K562 (cell line): ENCODE measurements at regions not wholly inside any gene's neighbourhood (a gene's known extent, or its start where the extent isn't known, plus 50 kb on each side); places are given as distances from the start of the nearest gene placed in this dataset.

Experiments
- JUND ChIP-seq, 2 experiments: IDR thresholded peaks; 2 replicates in 1 of 2; 3 replicates in 1 of 2; pipeline ENCODE4 v1.6.1; 2011; ENCODE audit warnings: borderline replicate concordance in 2 of 2, low read depth in 2 of 2, low read length in 2 of 2, improper control_type of control experiment in 1 of 2, missing biosample characterization in 1 of 2, missing genetic modification characterization in 1 of 2, missing genetic modification reagents in 1 of 2
- MAZ ChIP-seq, 2 experiments: fragments of 450-650 bp in 1 of 2; sonication (generic) in 1 of 2; formaldehyde crosslinking; IDR thresholded peaks in 1 of 2; conservative IDR thresholded peaks in 1 of 2; 2 replicates each; pipeline versions ENCODE4 v1.4.0 to v1.5.0; 2020; ENCODE audit warnings: mild to moderate bottlenecking in 1 of 2, missing genetic modification reagents in 1 of 2
- PHB ChIP-seq: fragments of 250-450 bp; sonication (Bioruptor Pico); IDR thresholded peaks from 2 replicates; pipeline ENCODE4 v1.5.0; 2021
- TARDBP ChIP-seq: fragments of 450-650 bp; IDR thresholded peaks from 2 replicates; pipeline ENCODE4 v1.6.1; 2016

DNA sequence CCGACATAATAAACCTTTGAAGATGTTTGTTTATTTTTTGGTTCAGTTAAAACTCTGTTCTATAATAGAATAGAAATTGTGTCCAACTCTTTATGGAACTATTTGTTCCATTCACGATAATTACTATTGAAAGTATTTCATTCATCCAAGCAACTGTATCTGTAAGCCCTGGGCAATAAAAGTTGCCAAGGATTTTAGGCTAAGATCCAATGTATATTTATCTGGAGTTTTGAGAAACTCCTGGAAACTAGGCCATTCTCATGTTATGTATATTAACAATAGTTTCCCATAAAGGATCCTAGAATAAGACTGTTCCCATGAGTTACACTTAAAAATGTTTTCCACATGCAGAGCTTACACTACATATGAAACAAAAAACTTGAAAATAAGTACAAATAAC is 261.6 kb downstream of the SLITRK6 start:
- TF ChIP-seq PHB (CRISPR knock-in tag) (no peak), JUND (IDR thresholded peaks at IDR 0.05; ENCODE audit: borderline replicate concordance, low read depth, low read length) (no peak), JUND (tag; IDR thresholded peaks at IDR 0.05; ENCODE audit: borderline replicate concordance, low read depth, low read length) (no peak), MAZ (CRISPR knock-in tag; conservative IDR thresholded peaks at IDR 0.05 in 1 of 2, IDR thresholded peaks at IDR 0.05 in 1 of 2) (no peak), TARDBP (no peak)
